B cell (primary cell): ENCODE measurements at regions not wholly inside any gene's neighbourhood (a gene's known extent, or its start where the extent isn't known, plus 50 kb on each side); places are given as distances from the start of the nearest gene placed in this dataset.

ENCODE experiments used
- ATAC-seq: fragments of 200-7000 bp; cut with Tn5 transposase; one replicate; pipeline ENCODE4 v1.10.0; 2021; ENCODE audit warnings: low read depth, mild to moderate bottlenecking, moderate number of reproducible peaks, moderate library complexity
- CTCF ChIA-PET: fragments of 350-600 bp; sonication (Branson Sonifier 250); formaldehyde crosslinking; loops from one replicate; lab custom pipeline; 2021; ENCODE audit warnings: antibody characterized with exemption, inconsistent platforms; lab: Charles Lee
- POLR2A ChIA-PET: fragments of 350-600 bp; sonication (Branson Sonifier 250); formaldehyde crosslinking; loops from one replicate; lab custom pipeline; 2021; ENCODE audit warnings: antibody characterized with exemption; lab: Charles Lee
- DNase-seq: peaks from one replicate; pipeline ENCODE4 v3.0.0; 2013
- H2AFZ ChIP-seq: 2 replicates; pipeline ENCODE4 v1.6.1; 2012; ENCODE audit warnings: mild to moderate bottlenecking, low read depth, low read length; ENCODE audit not compliant: insufficient read depth, poor library complexity, severe bottlenecking
- H3K27ac ChIP-seq, 2 donors: 1 replicate in 1 of 2; 2 replicates in 1 of 2; pipeline ENCODE4 v1.5.1; 2012 to 2013; ENCODE audit warnings: low read length in 2 of 2, mild to moderate bottlenecking in 2 of 2, moderate library complexity in 1 of 2
- H3K27me3 ChIP-seq, 4 experiments: fragments of 200-600 bp in 1 of 4; sonication (generic) in 1 of 4; replicated peaks in 1 of 4; 1 replicate in 2 of 4; 2 replicates in 2 of 4; pipeline versions ENCODE4 v1.6.1 to v1.7.0; 2013 to 2016; ENCODE audit warnings: low read length in 3 of 4, mild to moderate bottlenecking in 2 of 4, mixed read lengths in 1 of 4, moderate library complexity in 1 of 4; ENCODE audit not compliant: insufficient read depth in 4 of 4, control insufficient read depth in 3 of 4; ENCODE audit errors: control extremely low read depth in 1 of 4
- H3K36me3 ChIP-seq, 2 experiments: replicated peaks in 1 of 2; 1 replicate in 1 of 2; 2 replicates in 1 of 2; pipeline versions ENCODE4 v1.6.1 to v1.7.1; 2013; ENCODE audit warnings: low read length in 1 of 2; ENCODE audit not compliant: insufficient read depth in 2 of 2, control insufficient read depth in 1 of 2; ENCODE audit errors: control extremely low read depth in 1 of 2, extremely low read depth in 1 of 2
- H3K4me1 ChIP-seq, 2 donors: fragments of 200-600 bp in 1 of 2; sonication (generic) in 1 of 2; 1 replicate in 1 of 2; 2 replicates in 1 of 2; pipeline versions ENCODE4 v1.5.1 to v1.6.1; 2013 to 2017; ENCODE audit warnings: low read length in 2 of 2; ENCODE audit not compliant: control insufficient read depth in 2 of 2, insufficient read depth in 2 of 2
- H3K4me2 ChIP-seq: replicated peaks from 2 replicates; pipeline ENCODE3; 2012; ENCODE audit warnings: mild to moderate bottlenecking, low read depth, low read length; ENCODE audit not compliant: poor library complexity, severe bottlenecking
- H3K4me3 ChIP-seq, 5 experiments: fragments of 200-600 bp in 1 of 5; sonication (generic) in 1 of 5; 1 replicate in 3 of 5; 2 replicates in 2 of 5; pipeline versions ENCODE4 v1.5.1 to v1.7.0; 2011 to 2016; ENCODE audit warnings: low read length in 4 of 5, mild to moderate bottlenecking in 4 of 5, low read depth in 2 of 5, control low read depth in 1 of 5, moderate library complexity in 1 of 5; ENCODE audit not compliant: insufficient read depth in 1 of 5; ENCODE audit errors: control extremely low read depth in 1 of 5, extremely low read depth in 1 of 5
- H3K79me2 ChIP-seq: fragments of 200-600 bp; sonication (generic); one replicate; pipeline ENCODE4 v1.6.0; 2016; ENCODE audit warnings: low read length; ENCODE audit not compliant: control insufficient read depth, insufficient read depth
- H3K9ac ChIP-seq: fragments of 200-600 bp; sonication (generic); 2 replicates; pipeline ENCODE4 v1.6.1; 2017; ENCODE audit warnings: mild to moderate bottlenecking, low read length, moderate library complexity
- H3K9me3 ChIP-seq, 3 donors: one replicate each; pipeline versions ENCODE4 v1.6.1 to v1.7.1; 2013; ENCODE audit warnings: low read length in 2 of 3; ENCODE audit not compliant: control insufficient read depth in 2 of 3, insufficient read depth in 1 of 3; ENCODE audit errors: control extremely low read depth in 1 of 3
- H4K20me1 ChIP-seq: 2 replicates; pipeline ENCODE4 v1.6.0; 2012; ENCODE audit warnings: mild to moderate bottlenecking, low read length; ENCODE audit not compliant: insufficient read depth, control insufficient read depth, poor library complexity, severe bottlenecking
- H3K27ac Mint-ChIP-seq: one replicate; pipeline ENCODE4 v1.8.0; 2021; ENCODE audit warnings: mixed read lengths
- H3K27me3 Mint-ChIP-seq: one replicate; pipeline ENCODE4 v1.8.0; 2021; ENCODE audit warnings: mixed read lengths
- H3K4me1 Mint-ChIP-seq: one replicate; pipeline ENCODE4 v1.8.0; 2021; ENCODE audit warnings: mixed read lengths
- H3K4me3 Mint-ChIP-seq: one replicate; pipeline ENCODE4 v1.8.0; 2021; ENCODE audit warnings: mixed read lengths
- H3K9me3 Mint-ChIP-seq: one replicate; pipeline ENCODE4 v1.8.0; 2022; ENCODE audit warnings: mixed read lengths; ENCODE audit not compliant: insufficient read depth
- CTCF ChIP-seq: fragments of 200-600 bp; IDR thresholded peaks from one replicate; pipeline ENCODE4 v1.8.0; 2022; ENCODE audit warnings: antibody characterized with exemption, mild to moderate bottlenecking
- EZH2 ChIP-seq: IDR thresholded peaks from 2 replicates; pipeline ENCODE4 v1.6.1; 2012; ENCODE audit warnings: borderline replicate concordance, low read depth, mild to moderate bottlenecking, moderate library complexity, low read length; ENCODE audit not compliant: insufficient read depth, poor library complexity, severe bottlenecking
- WGBS: methylation state at CpG from one replicate; pipeline ENCODE4 v1.1.5; 2013; ENCODE audit warnings: missing lambda C conversion rate; ENCODE audit not compliant: insufficient coverage; 5-methylcytosine and 5-hydroxymethylcytosine counted together
- intact Hi-C: fragments of 100-400 bp; cut with micrococcal nuclease; formaldehyde crosslinking; loops from one replicate; pipeline ENCODE4 v1.10.0; 2022

GRCh38 chr12:38139456-38139855 lies 177.1 kb upstream of the ALG10B start:
- H3K9me3 Mint-ChIP-seq = no peaks in the 10 kb centered on the region
- peaks cover 7% of the 10 kb centered on the region for H3K27me3 Mint-ChIP-seq
- Histone ChIP-seq H3K27me3 (peaks cover 0 to 9% (median 2%) of the 10 kb centered on the region in 4 experiments), H3K27ac (no peak overlapping the region), H2AFZ (peak overlapping the region; percentile 5), H3K4me2 (no peak overlapping the region), H4K20me1 (no peaks in the 10 kb centered on the region), H3K4me1 (peaks cover 4 to 10% of the 10 kb centered on the region in 2 donors), H3K9ac (no peak overlapping the region), H3K36me3 (no peaks in the 10 kb centered on the region), H3K4me3 (no peak overlapping the region), H3K9me3 (peaks cover 0 to 30% (median 0%) of the 10 kb centered on the region in 3 donors), H3K79me2 (no peaks in the 10 kb centered on the region)
- H3K4me3 Mint-ChIP-seq = no peak overlapping the region
- ATAC-seq = no peak
- CTCF ChIA-PET = no interaction called here
- 87% methylated on average over 13 of the region's 13 CpGs for WGBS
- POLR2A ChIA-PET = no interaction called here
- DNase-seq = no peak
- H3K27ac Mint-ChIP-seq = no peak overlapping the region
- intact Hi-C loops = no loop called here
- no peak for TF ChIP-seq EZH2
- TF ChIP-seq CTCF = no peak
- peaks cover 7% of the 10 kb centered on the region for H3K4me1 Mint-ChIP-seq

- H3K27ac ChIP-seq = no peak overlapping the region
- H3K9me3 ChIP-seq = peaks cover 0 to 44% (median 0%) of the 10 kb centered on the region in 3 donors
- H2AFZ ChIP-seq = no peak overlapping the region
- no peaks in the 10 kb centered on the region for H3K36me3 ChIP-seq
- no peaks in the 10 kb centered on the region for H3K9me3 Mint-ChIP-seq
- no peak overlapping the region for H3K4me3 ChIP-seq
- H3K27me3 ChIP-seq = peaks cover 0 to 9% (median 2%) of the 10 kb centered on the region in 4 experiments
- H3K4me3 Mint-ChIP-seq = no peak overlapping the region
- no peak for TF ChIP-seq CTCF
- TF ChIP-seq EZH2 = no peak
- peaks cover 4 to 10% of the 10 kb centered on the region in 2 donors for H3K4me1 ChIP-seq
- DNase-seq (no peak), ATAC-seq (no peak)
- POLR2A ChIA-PET = no interaction called here
- no peaks in the 10 kb centered on the region for H3K79me2 ChIP-seq
- H4K20me1 ChIP-seq = no peaks in the 10 kb centered on the region
- no peak overlapping the region for H3K4me2 ChIP-seq
- intact Hi-C loops = no loop called here
- no peak overlapping the region for H3K27ac Mint-ChIP-seq
- H3K9ac ChIP-seq = no peak overlapping the region
- WGBS = 90% methylated on average over 8 of the region's 8 CpGs
- CTCF ChIA-PET = no interaction called here
- peaks cover 7% of the 10 kb centered on the region for H3K4me1 Mint-ChIP-seq
- H3K27me3 Mint-ChIP-seq = peaks cover 7% of the 10 kb centered on the region
These were observed 175.3 kb upstream of the ALG10B start for GRCh38 chr12:38141239-38141638.
